GM18867 (cell line): ENCODE measurements at regions not wholly inside any gene's neighbourhood (a gene's known extent, or its start where the extent isn't known, plus 50 kb on each side); places are given as distances from the start of the nearest gene placed in this dataset.
A peak's percentile ranks its signal among the peaks of the same experiment; 100 is the strongest.

ENCODE experiments used
- ATAC-seq: cut with Tn5 transposase; IDR thresholded peaks from one replicate; pipeline ENCODE4 v1.9.1; 2021; ENCODE audit warnings: mild to moderate bottlenecking, moderate library complexity; ENCODE audit not compliant: unreplicated experiment

- peak; percentile 91 for ATAC-seq
Measured at GRCh38 chr6:40912158-40912946, 126.7 kb downstream of the UNC5CL start.

- ATAC-seq = no peak
Measured at GRCh38 chr6:40910260-40910893, 128.6 kb downstream of the UNC5CL start.

GRCh38 chr6:40909811-40910210, 129.2 kb downstream of the UNC5CL start:
- ATAC-seq = no peak

- ATAC-seq = no peak
Measured at GRCh38 chr6:40907198-40907701, 131.8 kb downstream of the UNC5CL start.

GRCh38 chr6:40906759-40907158, 132.3 kb downstream of the UNC5CL start:
- no peak for ATAC-seq

GRCh38 chr6:40904583-40905194, 134.3 kb downstream of the UNC5CL start:
- no peak for ATAC-seq

GRCh38 chr6:40903456-40903855, 135.6 kb downstream of the UNC5CL start:
- ATAC-seq = no peak

- ATAC-seq = no peak
Measured at GRCh38 chr6:40901322-40902055, 137.5 kb downstream of the UNC5CL start.

GRCh38 chr6:40900791-40901190, 138.2 kb downstream of the UNC5CL start:
- ATAC-seq = no peak

GRCh38 chr6:40899684-40900155, 139.3 kb downstream of the UNC5CL start:
- no peak for ATAC-seq

GRCh38 chr6:40898073-40898472, 140.9 kb downstream of the UNC5CL start:
- no peak for ATAC-seq

- no peak for ATAC-seq
Measured at GRCh38 chr6:40897390-40898003, 141.5 kb downstream of the UNC5CL start.

GRCh38 chr6:40896696-40897095, 142.3 kb downstream of the UNC5CL start:
- no peak for ATAC-seq

- ATAC-seq = no peak
Measured at GRCh38 chr6:40894962-40895799, 143.8 kb downstream of the UNC5CL start.

GRCh38 chr6:40893021-40893420, 146.0 kb downstream of the UNC5CL start:
- no peak for ATAC-seq

- no peak for ATAC-seq
Measured at GRCh38 chr6:40892223-40892622, 146.8 kb downstream of the UNC5CL start.

- no peak for ATAC-seq
Measured at GRCh38 chr6:40891686-40892085, 147.3 kb downstream of the UNC5CL start.

- no peak for ATAC-seq
Measured at GRCh38 chr6:40891131-40891530, 147.9 kb downstream of the UNC5CL start.

GRCh38 chr6:40889137-40889832, 149.7 kb downstream of the UNC5CL start:
- no peak for ATAC-seq
